Activated naive CD4-positive, alpha-beta T cell treated with anti-CD3 and anti-CD28 coated beads, Interleukin-2, amount 10 ng/mL, durations not matched to agents 7 days and 5 days (primary cell): ENCODE measurements at regions not wholly inside any gene's neighbourhood (a gene's known extent, or its start where the extent isn't known, plus 50 kb on each side); places are given as distances from the start of the nearest gene placed in this dataset.
"Not testable (repeated sequence)": the region's sequence is repeated elsewhere in the genome, so short reads cannot be mapped to it uniquely, and the experiment has no call there.

Source experiments
- CTCF ChIA-PET: fragments of 350-600 bp; sonication (Branson Sonifier 250); formaldehyde crosslinking; loops from one replicate; lab custom pipeline; 2021; ENCODE audit warnings: antibody characterized with exemption; lab: Charles Lee
- DNase-seq: peaks from one replicate; pipeline ENCODE4 v3.0.0-alpha.2; 2020
- H3K27ac Mint-ChIP-seq: one replicate; pipeline ENCODE4 v1.8.0; 2021; ENCODE audit warnings: mild to moderate bottlenecking, moderate library complexity, mixed read lengths
- H3K27me3 Mint-ChIP-seq: one replicate; pipeline ENCODE4 v1.8.0; 2021; ENCODE audit warnings: mild to moderate bottlenecking, mixed read lengths
- H3K36me3 Mint-ChIP-seq: one replicate; pipeline ENCODE4 v1.8.0; 2021; ENCODE audit warnings: mixed read lengths
- H3K4me1 Mint-ChIP-seq: one replicate; pipeline ENCODE4 v1.8.0; 2021; ENCODE audit warnings: mixed read lengths
- H3K4me3 Mint-ChIP-seq: one replicate; pipeline ENCODE4 v1.8.0; 2021; ENCODE audit warnings: mild to moderate bottlenecking, moderate library complexity, mixed read lengths
- H3K9me3 Mint-ChIP-seq: one replicate; pipeline ENCODE4 v1.8.0; 2021; ENCODE audit warnings: mixed read lengths

DNA sequence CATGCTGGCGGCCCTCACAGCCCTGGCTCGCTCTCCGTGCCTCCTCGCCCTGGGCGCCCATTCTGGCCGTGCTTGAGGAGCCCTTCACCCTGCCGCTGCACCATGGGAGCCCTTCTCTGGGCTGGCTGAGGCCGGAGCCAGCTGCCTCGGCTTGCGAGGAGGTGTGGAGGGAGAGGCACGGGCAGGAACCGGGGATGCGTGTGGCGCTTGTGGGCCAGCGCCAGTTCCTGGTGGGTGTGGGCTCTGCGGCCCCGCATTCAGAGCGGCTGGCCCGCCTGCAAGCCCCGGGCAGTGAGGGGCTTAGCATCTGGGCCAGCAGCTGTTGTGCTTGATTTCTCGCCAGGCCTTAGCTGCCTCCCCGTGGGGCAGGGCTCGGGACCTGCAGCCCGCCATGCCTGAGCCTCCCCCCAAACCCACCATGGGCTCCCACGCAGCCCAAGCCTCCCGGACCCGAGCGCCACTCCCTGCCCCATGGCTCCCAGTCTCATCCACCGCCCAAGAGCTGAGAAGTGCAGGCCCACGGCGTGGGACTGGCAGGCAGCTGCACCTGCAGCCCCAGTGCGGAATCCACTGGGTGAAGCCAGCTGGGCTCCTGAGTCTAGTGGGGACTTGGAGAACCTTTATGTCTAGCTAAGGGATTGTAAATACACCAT, 163.4 kb upstream of the LRRC4C start:
- no peak overlapping the region for H3K4me3 Mint-ChIP-seq
- H3K27me3 Mint-ChIP-seq: no peaks in the 10 kb centered on the region
- CTCF ChIA-PET: no interaction called here
- H3K4me1 Mint-ChIP-seq: no peaks in the 10 kb centered on the region
- peaks cover 25% of the 10 kb centered on the region for H3K9me3 Mint-ChIP-seq
- DNase-seq: no peak
- no peak overlapping the region for H3K27ac Mint-ChIP-seq
- H3K36me3 Mint-ChIP-seq: no peaks in the 10 kb centered on the region

GRCh38 chr11:41659985-41660384, 200.5 kb upstream of the LRRC4C start:
- Mint-ChIP-seq H3K36me3 (no peaks in the 10 kb centered on the region), H3K27me3 (no peaks in the 10 kb centered on the region), H3K4me3 (no peak overlapping the region), H3K27ac (no peak overlapping the region), H3K9me3 (peaks cover 13% of the 10 kb centered on the region), H3K4me1 (no peaks in the 10 kb centered on the region)
- CTCF ChIA-PET: no interaction called here
- no peak for DNase-seq

- Mint-ChIP-seq H3K36me3 (no peaks in the 10 kb centered on the region), H3K27ac (no peak overlapping the region), H3K4me1 (no peaks in the 10 kb centered on the region), H3K9me3 (peaks cover 13% of the 10 kb centered on the region), H3K4me3 (no peak overlapping the region), H3K27me3 (no peaks in the 10 kb centered on the region)
- no peak for DNase-seq
- CTCF ChIA-PET: no interaction called here
Observed at GRCh38 chr11:41660585-41660984, 201.1 kb upstream of the LRRC4C start.

DNA sequence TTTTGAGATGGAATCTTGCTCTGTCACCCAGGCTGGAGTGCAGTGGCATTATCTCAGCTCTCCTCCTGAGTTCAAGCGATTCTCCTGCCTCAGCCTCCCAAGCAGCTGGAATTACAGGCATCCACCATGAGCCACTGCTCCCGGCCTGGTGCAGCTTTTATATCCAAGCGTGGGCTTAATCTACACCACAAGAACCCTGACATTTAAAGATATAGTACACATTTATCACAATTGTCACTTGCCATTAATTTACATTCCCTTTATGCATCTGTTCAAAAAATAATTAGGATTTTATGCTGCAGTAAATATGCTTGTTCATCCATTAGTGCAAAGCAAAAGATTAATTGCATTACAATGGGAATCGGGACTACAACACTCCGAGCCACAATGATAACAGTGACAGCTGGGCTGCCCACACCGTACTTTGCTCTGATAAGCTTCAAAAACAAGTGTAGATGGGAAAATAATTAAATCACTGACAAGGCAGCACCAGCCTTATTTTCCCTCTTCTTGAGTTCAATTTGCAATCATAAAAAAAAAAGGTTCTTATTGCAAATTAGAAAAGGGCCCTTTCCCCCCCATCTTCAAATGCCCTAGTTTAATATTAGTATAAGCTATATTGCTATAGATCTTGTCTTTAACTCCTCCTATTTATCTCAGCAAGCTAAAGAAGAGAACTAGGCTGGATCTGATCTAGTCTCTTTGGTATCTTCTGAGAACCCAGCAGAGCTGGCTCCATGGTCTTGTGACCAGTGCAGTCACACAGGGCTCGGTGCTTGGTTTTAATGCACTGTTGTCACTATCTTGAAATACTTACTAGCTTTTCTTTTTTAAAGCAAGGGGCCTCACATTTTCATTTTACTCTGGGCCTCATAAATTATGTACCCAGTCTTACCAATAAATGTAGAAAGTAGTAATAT, 206.2 kb upstream of the LRRC4C start:
- H3K27ac Mint-ChIP-seq: no peak overlapping the region
- no peaks in the 10 kb centered on the region for H3K27me3 Mint-ChIP-seq

DNA sequence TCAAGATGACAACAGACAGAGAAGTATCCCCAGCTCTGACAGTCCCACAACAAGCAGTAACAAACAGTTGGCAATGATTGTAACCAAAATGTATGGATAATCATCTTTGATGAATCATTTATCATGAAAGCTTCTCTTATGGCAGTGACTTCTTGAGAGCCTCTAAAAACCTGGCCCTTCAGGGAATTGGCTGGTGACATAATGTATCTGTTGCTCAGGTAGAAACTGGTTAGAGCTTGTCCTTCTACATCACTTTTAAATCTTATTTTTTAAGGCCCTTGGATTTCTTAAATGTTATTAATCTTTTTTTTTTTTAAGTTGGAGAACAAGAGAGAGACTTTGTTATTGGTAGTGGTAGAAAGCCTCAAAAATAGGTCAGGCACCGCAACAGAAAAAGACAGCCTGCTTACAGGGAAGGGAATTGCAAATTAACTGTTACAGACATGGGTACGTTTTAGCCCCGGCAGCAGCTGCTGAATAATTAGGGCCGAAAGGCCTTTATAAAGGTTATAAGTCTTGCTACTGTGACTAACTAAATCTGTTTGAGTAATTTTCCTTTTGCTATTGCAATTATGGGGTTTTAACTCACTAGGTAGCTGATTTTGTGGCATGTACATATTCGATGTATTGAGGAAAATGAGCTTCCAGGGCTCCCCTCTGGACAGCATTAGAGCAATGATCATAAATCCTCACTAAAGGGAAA, 207.7 kb upstream of the LRRC4C start:
- no peaks in the 10 kb centered on the region for H3K36me3 Mint-ChIP-seq
- no peak overlapping the region for H3K27ac Mint-ChIP-seq
- CTCF ChIA-PET: no interaction called here
- H3K4me3 Mint-ChIP-seq: no peak overlapping the region
- no peaks in the 10 kb centered on the region for H3K4me1 Mint-ChIP-seq
- no peak for DNase-seq
- peaks cover 9% of the 10 kb centered on the region for H3K9me3 Mint-ChIP-seq
- no peaks in the 10 kb centered on the region for H3K27me3 Mint-ChIP-seq

More for the DNA sequence above, 206.2 kb upstream of the LRRC4C start:
- CTCF ChIA-PET: no interaction called here
- no peaks in the 10 kb centered on the region for H3K36me3 Mint-ChIP-seq
- no peak for DNase-seq
- H3K9me3 Mint-ChIP-seq: peaks cover 12% of the 10 kb centered on the region
- no peak overlapping the region for H3K4me3 Mint-ChIP-seq
- H3K4me1 Mint-ChIP-seq: no peaks in the 10 kb centered on the region

GRCh38 chr11:41675205-41675604, 215.8 kb upstream of the LRRC4C start:
- H3K9me3 Mint-ChIP-seq: peaks cover 6% of the 10 kb centered on the region
- H3K27ac Mint-ChIP-seq: no peak overlapping the region
- H3K4me3 Mint-ChIP-seq: no peak overlapping the region
- CTCF ChIA-PET: no interaction called here
- H3K27me3 Mint-ChIP-seq: no peaks in the 10 kb centered on the region
- no peaks in the 10 kb centered on the region for H3K4me1 Mint-ChIP-seq
- H3K36me3 Mint-ChIP-seq: no peaks in the 10 kb centered on the region
- DNase-seq: no peak

DNA sequence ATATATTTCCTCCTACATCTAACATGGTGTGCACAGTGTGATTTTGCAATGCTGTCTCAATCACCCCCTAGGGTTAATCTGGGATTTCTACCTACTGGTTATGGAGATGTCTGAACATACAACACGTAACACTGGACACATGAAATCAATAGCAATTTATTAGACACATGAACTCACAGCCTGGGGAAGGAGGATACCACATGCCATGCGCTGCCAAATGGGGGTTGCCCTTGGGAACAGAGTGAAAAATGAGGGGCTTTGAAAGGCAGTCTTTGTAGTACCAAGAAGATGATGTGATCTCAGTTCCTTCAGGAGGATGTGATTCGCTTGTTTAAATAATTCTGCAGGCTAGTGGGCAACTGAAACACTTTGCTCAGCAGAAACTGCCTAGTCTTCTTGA, 253.6 kb upstream of the LRRC4C start:
- Mint-ChIP-seq H3K4me1 (no peaks in the 10 kb centered on the region), H3K9me3 (peaks cover 22% of the 10 kb centered on the region), H3K4me3 (no peak overlapping the region), H3K27me3 (no peaks in the 10 kb centered on the region), H3K27ac (no peak overlapping the region), H3K36me3 (no peaks in the 10 kb centered on the region)
- CTCF ChIA-PET: no interaction called here
- no peak for DNase-seq

GRCh38 chr11:41714101-41714500, 254.6 kb upstream of the LRRC4C start:
- Mint-ChIP-seq H3K27me3 (no peaks in the 10 kb centered on the region), H3K36me3 (no peaks in the 10 kb centered on the region), H3K4me1 (no peaks in the 10 kb centered on the region), H3K27ac (no peak overlapping the region), H3K4me3 (no peak overlapping the region), H3K9me3 (peaks cover 22% of the 10 kb centered on the region)
- CTCF ChIA-PET: no interaction called here
- no peak for DNase-seq

DNA sequence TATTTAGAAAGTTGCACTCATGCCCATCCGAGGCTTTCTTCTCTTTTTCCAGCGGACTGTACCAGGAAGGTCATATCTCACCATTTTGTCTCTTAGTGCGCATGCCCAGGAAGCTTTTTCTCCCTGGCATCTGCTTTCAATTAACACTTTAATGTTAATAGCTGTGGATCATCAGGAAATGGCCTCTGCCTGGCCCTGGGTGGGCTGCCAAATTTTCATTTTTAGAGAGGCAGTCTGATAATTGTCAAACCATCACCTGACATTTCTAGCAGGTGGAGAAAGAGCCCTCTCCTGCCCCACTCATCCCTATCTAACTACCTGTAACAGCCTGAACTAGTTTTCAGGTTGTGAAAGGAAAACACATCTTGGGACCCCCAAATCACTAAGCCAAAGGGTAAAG, 257.4 kb upstream of the LRRC4C start:
- CTCF ChIA-PET: no interaction called here
- Mint-ChIP-seq H3K4me1 (no peaks in the 10 kb centered on the region), H3K27ac (no peak overlapping the region), H3K36me3 (no peaks in the 10 kb centered on the region), H3K4me3 (no peak overlapping the region), H3K9me3 (peaks cover 25% of the 10 kb centered on the region), H3K27me3 (no peaks in the 10 kb centered on the region)
- no peak for DNase-seq

GRCh38 chr11:41720761-41721160, 261.3 kb upstream of the LRRC4C start:
- peaks cover 29% of the 10 kb centered on the region for H3K9me3 Mint-ChIP-seq
- no peak overlapping the region for H3K4me3 Mint-ChIP-seq
- no peaks in the 10 kb centered on the region for H3K27me3 Mint-ChIP-seq
- CTCF ChIA-PET: no interaction called here
- H3K36me3 Mint-ChIP-seq: no peaks in the 10 kb centered on the region
- H3K4me1 Mint-ChIP-seq: no peaks in the 10 kb centered on the region
- no peak overlapping the region for H3K27ac Mint-ChIP-seq
- no peak for DNase-seq

DNA sequence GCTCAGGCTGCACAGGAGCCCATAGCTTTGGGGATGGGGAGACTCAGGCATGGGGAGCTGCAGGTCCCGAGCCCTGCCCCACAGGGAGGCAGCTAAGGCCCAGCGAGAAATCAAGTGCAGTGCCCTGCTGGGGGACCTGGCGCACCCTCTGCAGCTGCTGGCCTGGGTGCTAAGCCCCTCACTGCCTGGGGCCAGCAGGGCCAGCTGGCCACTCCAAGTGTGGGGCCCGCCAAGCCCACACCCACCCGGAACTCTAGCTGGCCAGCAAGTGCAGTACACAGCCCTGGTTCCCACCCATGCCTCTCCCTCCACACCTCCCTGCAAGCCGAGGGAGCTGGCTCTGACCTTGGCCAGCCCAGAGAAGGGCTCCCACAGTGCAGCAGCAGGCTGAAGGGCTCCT, 268.7 kb upstream of the LRRC4C start:
- peaks cover 31% of the 10 kb centered on the region for H3K9me3 Mint-ChIP-seq
- H3K36me3 Mint-ChIP-seq, H3K27ac Mint-ChIP-seq, H3K27me3 Mint-ChIP-seq, CTCF ChIA-PET, DNase-seq, H3K4me1 Mint-ChIP-seq, H3K4me3 Mint-ChIP-seq: not testable (repeated sequence)

DNA sequence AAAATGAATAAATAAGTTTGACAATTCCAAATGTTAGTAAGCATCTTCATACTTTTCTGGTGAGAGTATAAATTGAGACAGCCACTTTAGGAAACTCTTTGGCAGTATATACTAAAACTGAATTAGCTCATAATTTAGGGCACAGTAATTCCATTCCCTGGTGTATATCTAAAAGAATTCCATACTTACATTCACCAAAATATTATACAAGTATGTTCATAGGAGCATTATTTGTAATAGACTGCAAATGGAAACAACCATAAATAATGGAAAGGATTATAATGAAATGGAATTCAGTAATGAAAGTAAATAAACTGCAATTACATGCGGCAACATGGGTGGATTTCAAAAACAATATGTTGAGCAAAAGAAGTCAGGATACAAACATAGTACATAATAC, 315.8 kb upstream of the LRRC4C start:
- no peaks in the 10 kb centered on the region for H3K4me1 Mint-ChIP-seq
- no peak overlapping the region for H3K4me3 Mint-ChIP-seq
- peaks cover 23% of the 10 kb centered on the region for H3K9me3 Mint-ChIP-seq
- no peaks in the 10 kb centered on the region for H3K36me3 Mint-ChIP-seq
- no peak for DNase-seq
- no peaks in the 10 kb centered on the region for H3K27me3 Mint-ChIP-seq
- CTCF ChIA-PET: no interaction called here
- H3K27ac Mint-ChIP-seq: no peak overlapping the region

- H3K27me3 Mint-ChIP-seq: no peaks in the 10 kb centered on the region
- no peaks in the 10 kb centered on the region for H3K4me1 Mint-ChIP-seq
- peaks cover 17% of the 10 kb centered on the region for H3K9me3 Mint-ChIP-seq
- no peak overlapping the region for H3K27ac Mint-ChIP-seq
- no peaks in the 10 kb centered on the region for H3K36me3 Mint-ChIP-seq
- H3K4me3 Mint-ChIP-seq: no peak overlapping the region
- CTCF ChIA-PET: interaction anchor here (0.6 kb wide), 1 partner anchor 242 kb away, joined by 4 read pairs; no protein-coding TSS in a partner anchor
- no peak for DNase-seq
Observed at GRCh38 chr11:41779401-41779960, 320.0 kb upstream of the LRRC4C start.

- CTCF ChIA-PET: no interaction called here
- Mint-ChIP-seq H3K4me3 (no peak overlapping the region), H3K27ac (no peak overlapping the region), H3K27me3 (no peaks in the 10 kb centered on the region), H3K36me3 (no peaks in the 10 kb centered on the region), H3K4me1 (no peaks in the 10 kb centered on the region), H3K9me3 (peaks cover 12% of the 10 kb centered on the region)
- DNase-seq: no peak
Observed at GRCh38 chr11:41781441-41781840, 322.0 kb upstream of the LRRC4C start.
